Naive B cell (primary cell): ENCODE measurements at regions not wholly inside any gene's neighbourhood (a gene's known extent, or its start where the extent isn't known, plus 50 kb on each side); places are given as distances from the start of the nearest gene placed in this dataset.
"Not testable (repeated sequence)": the region's sequence is repeated elsewhere in the genome, so short reads cannot be mapped to it uniquely, and the experiment has no call there.

Source experiments
- ATAC-seq, 2 donors: fragments of 150-1000 bp; cut with Tn5 transposase; 2 replicates each; pipeline ENCODE4 v1.10.0; 2021; ENCODE audit warnings: low read depth in 2 of 2, mild to moderate bottlenecking in 2 of 2, moderate library complexity in 2 of 2
- DNase-seq: peaks from one replicate; pipeline ENCODE4 v3.0.0; 2022
- H3K27ac Mint-ChIP-seq, 6 donors: one replicate each; pipeline ENCODE4 v1.8.0; 2020 to 2022; ENCODE audit warnings: mild to moderate bottlenecking in 6 of 6, mixed read lengths in 6 of 6, moderate library complexity in 5 of 6, inconsistent platforms in 2 of 6
- H3K27me3 Mint-ChIP-seq, 3 donors: one replicate each; pipeline ENCODE4 v1.8.0; 2021 to 2022; ENCODE audit warnings: mixed read lengths in 3 of 3, mild to moderate bottlenecking in 1 of 3
- H3K36me3 Mint-ChIP-seq, 2 donors: one replicate each; pipeline ENCODE4 v1.8.0; 2020 to 2022; ENCODE audit warnings: mixed read lengths in 2 of 2, inconsistent platforms in 1 of 2, mild to moderate bottlenecking in 1 of 2
- H3K4me1 Mint-ChIP-seq, 3 donors: one replicate each; pipeline ENCODE4 v1.8.0; 2020 to 2022; ENCODE audit warnings: mixed read lengths in 3 of 3, inconsistent platforms in 1 of 3, mild to moderate bottlenecking in 1 of 3, moderate library complexity in 1 of 3
- H3K4me3 Mint-ChIP-seq, 8 donors: one replicate each; pipeline ENCODE4 v1.8.0; 2020 to 2022; ENCODE audit warnings: mild to moderate bottlenecking in 8 of 8, mixed read lengths in 8 of 8, moderate library complexity in 8 of 8, inconsistent platforms in 2 of 8
- H3K9me3 Mint-ChIP-seq, 7 donors: one replicate each; pipeline ENCODE4 v1.8.0; 2020 to 2022; ENCODE audit warnings: mixed read lengths in 7 of 7, mild to moderate bottlenecking in 5 of 7, inconsistent platforms in 2 of 7, moderate library complexity in 1 of 7

DNA sequence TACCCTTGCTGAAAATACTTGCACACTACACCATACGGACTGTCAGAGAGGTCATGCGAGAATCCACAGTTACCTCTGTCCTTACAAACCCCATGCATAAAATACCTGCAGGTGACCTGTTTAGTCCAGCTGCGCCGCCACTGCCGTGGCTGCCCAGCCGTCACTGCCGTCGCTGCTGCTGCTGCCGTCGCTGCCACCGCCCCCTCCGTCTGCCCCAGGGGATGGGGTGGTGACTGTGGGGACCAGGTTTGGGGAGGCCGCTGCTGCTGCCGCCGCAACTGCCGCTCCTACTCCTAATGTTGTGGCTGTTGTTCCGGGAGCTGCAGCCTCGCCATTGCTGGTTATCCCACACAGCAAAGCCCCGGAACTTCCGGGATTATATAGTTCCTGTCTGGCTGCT, 141.8 kb upstream of the ZCCHC13 start:
- Mint-ChIP-seq H3K27me3 (no peaks in the 10 kb centered on the region), H3K36me3 (no peaks in the 10 kb centered on the region), H3K4me3 (no peak overlapping the region), H3K4me1 (no peaks in the 10 kb centered on the region), H3K9me3 (peaks cover 0 to 12% (median 4%) of the 10 kb centered on the region in 7 donors), H3K27ac (no peak overlapping the region)
- DNase-seq (no peak), ATAC-seq (no peak)

DNA sequence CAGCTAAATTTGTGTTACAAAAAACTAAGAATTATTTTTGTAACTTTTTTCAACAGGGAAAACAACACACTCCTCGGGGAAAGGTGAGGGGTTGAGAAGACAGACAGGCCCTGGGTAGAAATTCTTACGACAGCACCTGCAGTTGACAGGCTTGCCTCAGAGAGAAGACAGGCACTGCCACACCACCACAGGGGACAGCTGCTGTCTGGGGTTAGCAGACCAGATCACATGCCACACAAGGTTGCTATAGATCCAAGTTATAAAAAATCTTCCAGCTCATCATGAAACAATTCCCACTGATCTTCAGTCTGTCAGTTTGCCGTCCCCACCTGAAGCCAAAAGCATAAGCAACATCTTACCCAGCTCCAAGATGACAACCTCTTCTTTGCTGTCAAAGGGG, 143.2 kb upstream of the ZCCHC13 start:
- Mint-ChIP-seq H3K4me3 (no peak overlapping the region), H3K4me1 (no peaks in the 10 kb centered on the region), H3K27ac (no peak overlapping the region), H3K27me3 (no peaks in the 10 kb centered on the region), H3K9me3 (peaks cover 0 to 12% (median 4%) of the 10 kb centered on the region in 7 donors), H3K36me3 (no peaks in the 10 kb centered on the region)
- no peak for ATAC-seq
- no peak for DNase-seq

DNA sequence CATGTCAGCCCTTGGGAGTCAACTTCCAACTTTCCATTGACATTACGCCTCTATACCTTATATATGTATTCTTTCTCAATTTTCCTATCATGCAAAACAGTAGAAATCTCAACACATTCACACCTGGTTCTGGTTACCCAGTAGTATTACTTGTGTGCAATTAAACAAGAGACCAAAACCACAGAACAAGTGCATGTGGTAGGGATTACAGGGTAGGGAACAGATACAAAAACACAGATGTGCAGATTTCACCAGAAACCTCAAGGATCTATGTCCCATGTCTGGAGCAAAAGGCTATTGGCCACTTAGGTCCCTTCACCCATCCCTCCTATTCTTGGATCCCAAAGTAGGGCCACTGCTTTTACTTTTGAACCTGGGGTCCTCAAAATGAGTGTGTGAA, 143.6 kb upstream of the ZCCHC13 start:
- Mint-ChIP-seq H3K9me3 (peaks cover 0 to 10% (median 3%) of the 10 kb centered on the region in 7 donors), H3K27ac (no peak overlapping the region), H3K4me3 (no peak overlapping the region), H3K27me3 (no peaks in the 10 kb centered on the region), H3K4me1 (no peaks in the 10 kb centered on the region), H3K36me3 (no peaks in the 10 kb centered on the region)
- ATAC-seq (no peak), DNase-seq (no peak)

DNA sequence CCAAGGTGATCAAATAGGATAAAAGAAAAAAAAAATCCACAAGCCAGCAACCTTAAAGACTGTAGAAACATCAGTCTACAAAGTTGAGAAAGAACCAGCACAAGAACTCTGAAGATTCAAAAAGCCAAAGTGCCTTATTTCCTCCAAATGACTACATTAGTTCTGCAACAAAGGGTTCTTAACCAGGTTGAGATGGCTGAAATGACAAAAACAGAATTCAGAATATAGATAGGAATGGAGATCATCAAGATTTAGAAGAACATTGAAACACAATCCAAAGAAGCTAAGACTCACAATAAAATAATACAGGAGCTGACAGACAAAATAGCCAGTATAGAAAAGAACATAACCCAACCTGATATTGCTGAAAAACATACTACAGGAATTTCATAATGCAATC, 156.5 kb upstream of the ZCCHC13 start:
- no peak overlapping the region for H3K4me3 Mint-ChIP-seq

DNA sequence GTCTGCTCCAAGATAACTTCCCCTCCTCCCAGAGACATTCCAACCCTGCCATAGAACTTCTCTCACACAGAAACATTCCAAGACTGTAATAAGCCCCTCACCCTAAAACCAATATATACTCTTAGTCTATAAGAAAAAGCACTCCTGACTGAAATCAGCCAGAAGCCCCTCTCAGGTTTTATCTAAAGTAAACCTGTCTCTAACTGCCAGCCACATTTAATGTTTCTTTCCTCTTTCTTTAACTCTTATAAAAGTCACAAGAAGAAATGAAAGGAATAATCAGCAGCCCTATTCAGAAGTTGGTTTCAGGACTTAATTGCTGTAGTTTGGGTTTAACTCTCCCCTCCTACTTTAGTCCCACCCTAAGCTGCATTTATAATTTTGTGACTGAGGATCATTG, 165.0 kb upstream of the ZCCHC13 start:
- Mint-ChIP-seq H3K36me3 (no peaks in the 10 kb centered on the region), H3K4me1 (no peaks in the 10 kb centered on the region), H3K27ac (no peak overlapping the region), H3K27me3 (no peaks in the 10 kb centered on the region), H3K4me3 (no peak overlapping the region), H3K9me3 (peaks cover 0 to 4% (median 0%) of the 10 kb centered on the region in 7 donors)
- ATAC-seq (no peak), DNase-seq (no peak)

More for the DNA sequence above, 156.5 kb upstream of the ZCCHC13 start:
- peaks cover 0 to 5% (median 0%) of the 10 kb centered on the region in 7 donors for H3K9me3 Mint-ChIP-seq
- peaks cover 0 to 6% (median 0%) of the 10 kb centered on the region in 3 donors for H3K27me3 Mint-ChIP-seq
- ATAC-seq, result no peak
- no peak overlapping the region for H3K27ac Mint-ChIP-seq
- DNase-seq, result no peak
- peaks cover 0 to 7% of the 10 kb centered on the region in 2 donors for H3K36me3 Mint-ChIP-seq
- no peaks in the 10 kb centered on the region for H3K4me1 Mint-ChIP-seq

DNA sequence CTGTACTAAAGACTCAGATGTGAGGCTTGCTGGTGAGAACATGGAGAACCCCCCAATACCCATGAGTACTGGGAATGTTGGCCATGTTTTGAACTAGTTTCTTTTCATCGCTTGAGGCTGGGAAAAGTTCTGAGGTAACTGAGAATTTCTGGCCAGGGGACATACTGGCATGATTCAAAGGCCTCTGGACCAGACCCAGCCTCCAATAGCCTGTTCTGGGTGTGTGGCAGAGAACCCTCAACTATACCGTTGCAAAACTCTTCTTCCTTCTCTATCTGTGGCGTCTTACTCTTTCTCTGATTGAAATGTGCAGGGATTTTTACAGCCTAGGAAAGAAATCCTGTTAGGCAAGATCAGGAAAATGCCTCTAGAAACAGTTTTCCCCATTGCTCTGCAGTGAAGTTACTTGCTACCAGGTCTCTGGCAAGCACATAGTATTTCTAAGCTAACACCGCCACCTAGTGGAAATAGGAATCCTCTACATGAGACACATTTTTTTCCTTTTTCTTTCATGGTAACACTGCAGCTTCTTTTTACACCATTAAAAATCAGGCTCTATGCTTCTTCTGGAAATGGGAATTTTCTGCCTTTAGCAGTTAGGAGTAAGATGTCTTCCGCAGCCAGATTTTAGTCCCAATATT, 170.7 kb upstream of the ZCCHC13 start:
- no peaks in the 10 kb centered on the region for H3K36me3 Mint-ChIP-seq
- DNase-seq, result peak; percentile 53
- ATAC-seq, result no peak
- H3K4me3 Mint-ChIP-seq, result no peak overlapping the region
- no peaks in the 10 kb centered on the region for H3K9me3 Mint-ChIP-seq
- no peak overlapping the region for H3K27ac Mint-ChIP-seq
- H3K4me1 Mint-ChIP-seq, result no peaks in the 10 kb centered on the region
- peaks cover 0 to 8% (median 0%) of the 10 kb centered on the region in 3 donors for H3K27me3 Mint-ChIP-seq

DNA sequence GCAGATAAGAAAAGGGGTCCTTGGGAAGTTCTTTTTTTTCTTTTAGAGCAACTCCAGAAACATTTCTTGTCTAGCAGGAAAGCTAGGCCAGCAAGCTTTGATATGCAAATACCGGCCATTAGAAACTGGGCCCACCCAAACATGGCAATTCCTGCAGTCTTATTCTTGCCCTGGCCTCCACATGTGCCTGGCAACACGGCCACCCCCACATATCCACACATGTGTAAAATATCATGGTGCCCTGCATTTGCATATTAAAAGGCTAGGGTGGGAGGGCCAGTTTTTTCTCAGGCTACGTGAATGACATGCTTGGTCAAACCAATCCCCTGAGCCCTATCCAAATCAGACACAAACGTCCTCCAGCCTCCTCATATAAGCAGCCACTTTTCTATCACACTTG, 171.7 kb upstream of the ZCCHC13 start:
- H3K9me3 Mint-ChIP-seq, result no peaks in the 10 kb centered on the region
- H3K27me3 Mint-ChIP-seq, result peaks cover 0 to 8% (median 0%) of the 10 kb centered on the region in 3 donors
- no peak for DNase-seq
- ATAC-seq, result no peak
- no peak overlapping the region for H3K4me3 Mint-ChIP-seq
- no peaks in the 10 kb centered on the region for H3K36me3 Mint-ChIP-seq
- H3K4me1 Mint-ChIP-seq, result no peaks in the 10 kb centered on the region
- peak overlapping the region in 2 of 6 donors; percentile 49 to 76 for H3K27ac Mint-ChIP-seq

DNA sequence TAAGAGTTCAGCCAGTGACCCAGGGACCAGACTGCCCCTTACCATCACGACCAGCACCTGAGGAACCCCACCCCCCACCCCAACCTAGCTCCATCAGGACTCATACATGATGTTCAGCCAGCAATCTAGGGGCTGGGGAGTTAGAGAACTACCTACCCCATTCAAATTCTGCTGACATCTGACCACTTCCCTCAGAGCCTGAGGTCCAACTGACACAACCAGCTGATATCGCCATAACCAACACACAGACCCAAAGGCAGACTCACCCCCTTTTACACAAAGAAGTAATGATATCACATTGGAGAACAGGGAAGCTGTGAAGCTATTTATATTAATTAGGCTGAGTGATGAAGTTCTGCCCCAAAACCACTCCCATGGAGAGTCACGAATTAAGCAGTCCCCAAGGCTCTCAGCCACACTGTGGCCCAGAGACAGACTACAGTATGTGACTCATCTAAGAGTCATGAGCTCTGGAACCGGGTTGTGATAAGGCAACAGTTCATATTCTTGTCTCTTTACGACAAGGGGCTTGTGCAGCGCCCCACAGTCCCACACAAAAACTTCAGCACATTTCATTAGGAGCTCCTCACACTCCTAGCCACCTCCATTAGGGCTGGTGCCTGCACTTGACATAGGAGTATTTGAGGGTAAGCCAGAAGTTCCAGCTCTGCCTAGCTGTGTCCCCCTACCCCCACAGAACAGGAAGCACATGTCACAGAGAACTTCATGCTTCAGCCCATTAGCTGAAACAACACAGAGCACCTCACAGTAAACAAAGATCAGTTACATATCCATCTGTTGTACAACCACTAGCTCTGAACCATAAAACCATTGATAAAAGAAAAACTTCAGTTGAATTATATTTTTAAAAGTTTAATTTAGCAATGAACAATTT, 184.7 kb upstream of the ZCCHC13 start:
- Mint-ChIP-seq H3K27me3 (no peaks in the 10 kb centered on the region), H3K4me3 (no peak overlapping the region), H3K36me3 (peaks cover 0 to 4% of the 10 kb centered on the region in 2 donors), H3K9me3 (no peaks in the 10 kb centered on the region), H3K4me1 (no peaks in the 10 kb centered on the region), H3K27ac (peak overlapping the region in 2 of 6 donors; percentile 79 to 85)
- ATAC-seq (no peak), DNase-seq (no peak)

DNA sequence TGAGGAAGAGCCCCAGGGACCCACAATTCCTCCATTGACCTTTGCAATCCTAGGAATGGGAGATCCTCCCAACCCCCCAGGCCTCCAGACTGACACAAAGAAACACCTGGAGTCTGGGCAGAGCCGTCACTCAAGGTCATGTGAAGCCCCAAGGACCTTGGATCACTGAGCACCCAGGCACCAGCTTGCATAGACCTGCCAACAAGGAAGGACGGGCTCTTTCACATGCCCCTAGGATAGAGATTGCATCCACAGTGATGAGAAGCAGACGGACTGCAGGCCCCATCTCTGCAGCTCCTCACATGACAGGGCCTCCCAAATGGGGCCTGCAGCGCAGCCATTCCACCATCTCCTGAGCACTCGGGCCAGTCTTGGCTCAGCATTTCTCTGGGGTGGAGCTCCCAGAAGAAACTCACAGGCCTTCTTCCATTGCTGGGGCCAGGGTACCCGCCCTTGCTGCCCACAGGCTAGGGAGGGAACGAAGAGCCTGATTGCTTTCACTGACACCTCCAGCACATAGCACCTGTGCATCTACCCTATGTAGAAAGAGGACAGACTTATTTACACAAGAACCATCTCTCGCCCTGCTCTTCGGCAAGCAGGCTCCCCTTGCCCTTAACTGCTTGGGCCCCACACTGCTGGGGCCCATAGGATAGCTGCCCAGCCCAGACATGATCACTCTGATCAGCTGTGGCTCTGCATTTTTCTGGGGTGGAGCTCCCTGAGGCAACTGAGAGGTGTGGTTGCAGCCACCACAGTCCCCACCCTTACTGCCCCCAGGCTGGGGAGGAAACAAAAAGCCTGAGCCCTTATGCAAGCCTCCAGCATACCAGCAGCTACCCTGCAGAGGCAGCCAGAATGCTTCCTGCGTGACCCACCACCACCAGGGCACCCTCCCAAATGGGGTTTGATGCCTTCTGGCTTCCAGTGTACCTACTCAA, 185.7 kb upstream of the ZCCHC13 start:
- H3K4me1 Mint-ChIP-seq, result no peaks in the 10 kb centered on the region
- no peak for DNase-seq
- H3K9me3 Mint-ChIP-seq, result no peaks in the 10 kb centered on the region
- no peaks in the 10 kb centered on the region for H3K27me3 Mint-ChIP-seq
- no peak for ATAC-seq
- no peak overlapping the region for H3K4me3 Mint-ChIP-seq
- peaks cover 0 to 4% of the 10 kb centered on the region in 2 donors for H3K36me3 Mint-ChIP-seq
- peak overlapping the region in 1 of 6 donors; percentile 85 for H3K27ac Mint-ChIP-seq

DNA sequence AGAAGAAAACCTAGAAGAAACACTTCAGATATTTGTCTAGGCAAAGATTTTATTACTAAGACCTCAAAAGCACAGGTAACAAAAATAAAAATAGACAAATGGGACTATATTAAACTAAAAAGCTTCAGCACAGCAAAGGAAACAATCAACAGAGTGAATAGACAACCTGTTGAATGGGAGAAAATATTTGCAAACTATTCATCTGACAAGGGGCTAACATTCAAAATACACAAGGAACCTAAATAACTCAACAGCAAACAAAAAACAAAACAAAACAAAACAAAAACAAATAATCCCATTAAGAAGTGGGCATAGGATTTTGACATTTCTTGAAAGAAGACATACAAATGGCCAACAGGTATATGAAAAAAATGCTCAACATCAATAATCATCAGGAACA, 192.7 kb upstream of the ZCCHC13 start:
- ATAC-seq (no peak), DNase-seq (no peak)
- Mint-ChIP-seq H3K9me3 (peaks cover 0 to 8% (median 2%) of the 10 kb centered on the region in 7 donors), H3K4me1 (no peaks in the 10 kb centered on the region), H3K36me3 (peaks cover 0 to 4% of the 10 kb centered on the region in 2 donors), H3K27ac (no peak overlapping the region), H3K4me3 (no peak overlapping the region), H3K27me3 (no peaks in the 10 kb centered on the region)

DNA sequence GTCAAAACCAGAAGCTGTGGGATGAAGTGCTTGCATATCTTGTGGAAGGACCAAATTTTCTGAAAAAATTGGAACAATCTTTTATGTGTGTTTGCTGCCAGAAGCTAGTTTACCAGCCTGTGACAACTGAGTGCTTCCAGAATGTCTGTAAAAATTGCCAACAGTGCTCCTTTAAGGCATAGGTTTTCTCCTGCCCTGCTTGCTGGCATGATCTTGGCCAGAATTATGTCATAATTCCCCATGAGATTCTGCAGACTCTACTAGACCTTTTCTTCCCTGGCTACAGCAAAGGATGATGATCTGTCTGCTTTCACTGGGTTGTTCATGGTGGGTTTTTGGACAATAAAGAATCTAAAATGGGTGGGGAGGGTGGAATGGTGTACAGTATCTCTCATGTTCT, 196.3 kb upstream of the ZCCHC13 start:
- Mint-ChIP-seq H3K36me3 (no peaks in the 10 kb centered on the region), H3K27me3 (no peaks in the 10 kb centered on the region), H3K4me1 (no peaks in the 10 kb centered on the region), H3K9me3 (peaks cover 0 to 8% (median 2%) of the 10 kb centered on the region in 7 donors), H3K4me3 (no peak overlapping the region), H3K27ac (no peak overlapping the region)
- DNase-seq (no peak), ATAC-seq (no peak)

DNA sequence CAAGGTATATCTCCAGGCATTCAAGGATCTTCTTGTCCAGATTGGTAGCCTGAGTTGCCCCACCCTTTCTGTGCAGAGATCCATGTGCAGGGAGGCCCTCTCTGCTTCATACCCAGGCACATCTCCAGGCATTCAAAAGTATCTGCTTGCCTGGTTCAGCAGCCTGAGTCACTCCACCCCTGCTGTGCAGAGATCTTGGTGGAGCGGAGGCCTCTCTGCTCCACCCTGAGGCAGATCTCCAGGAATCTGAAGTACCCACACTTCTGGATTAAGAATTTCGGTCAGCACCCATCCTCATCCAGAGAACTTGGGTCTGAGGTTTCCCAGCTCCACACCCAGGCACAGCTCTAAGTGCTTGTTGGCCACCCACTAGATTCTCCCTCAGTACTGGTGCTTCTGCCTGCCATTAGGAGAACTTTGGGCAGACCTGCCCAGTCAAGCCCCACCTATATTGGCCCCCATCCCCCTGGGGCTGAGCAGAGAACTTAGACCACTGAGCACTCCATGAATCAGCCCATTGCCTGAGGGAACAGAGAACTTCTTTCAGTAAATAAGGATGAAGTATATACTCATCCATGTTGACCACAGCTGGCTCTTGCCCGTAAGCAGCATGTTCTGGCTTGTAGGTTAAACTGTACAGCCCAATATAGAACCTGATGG, 199.5 kb upstream of the ZCCHC13 start:
- H3K36me3 Mint-ChIP-seq, result no peaks in the 10 kb centered on the region
- H3K27me3 Mint-ChIP-seq, result no peaks in the 10 kb centered on the region
- no peaks in the 10 kb centered on the region for H3K4me1 Mint-ChIP-seq
- no peak for DNase-seq
- no peak for ATAC-seq
- H3K27ac Mint-ChIP-seq, result no peak overlapping the region
- no peak overlapping the region for H3K4me3 Mint-ChIP-seq
- peaks cover 0 to 14% (median 4%) of the 10 kb centered on the region in 7 donors for H3K9me3 Mint-ChIP-seq

DNA sequence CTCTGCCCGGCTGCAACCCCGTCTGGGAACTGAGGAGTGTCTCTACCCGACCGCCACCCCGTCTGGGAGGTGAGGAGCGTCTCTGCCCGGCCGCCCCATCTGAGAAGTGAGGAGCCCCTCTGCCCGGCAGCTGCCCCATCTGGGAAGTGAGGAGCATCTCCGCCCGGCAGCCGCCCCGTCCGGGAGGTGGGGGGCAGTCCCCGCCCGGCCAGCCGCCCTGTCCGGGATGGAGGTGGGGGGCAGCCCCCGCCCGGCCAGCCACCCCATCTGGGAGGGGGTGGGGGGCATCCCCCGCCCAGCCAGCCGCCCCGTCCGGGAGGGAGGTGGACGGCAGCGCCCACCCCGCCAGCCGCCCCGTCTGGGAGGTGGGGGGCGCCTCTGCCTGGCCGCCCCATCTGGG, 205.6 kb upstream of the ZCCHC13 start:
- not testable (repeated sequence) for H3K4me3 Mint-ChIP-seq, H3K36me3 Mint-ChIP-seq, H3K4me1 Mint-ChIP-seq, DNase-seq, H3K27me3 Mint-ChIP-seq, H3K27ac Mint-ChIP-seq, ATAC-seq
- peaks cover 0 to 29% (median 14%) of the 10 kb centered on the region in 7 donors for H3K9me3 Mint-ChIP-seq
